ENCODE measurements at regions not wholly inside any gene's neighbourhood (a gene's known extent, or its start where the extent isn't known, plus 50 kb on each side); places are given as distances from the start of the nearest gene placed in this dataset.
A peak's percentile ranks its signal among the peaks of the same experiment; 100 is the strongest.
"Not testable (repeated sequence)": the region's sequence is repeated elsewhere in the genome, so short reads cannot be mapped to it uniquely, and the experiment has no call there.

- DNase-seq, result peak; percentile 56
- H3K27me3 ChIP-seq (replicated peaks in 1 of 4; ENCODE audit: control extremely low read depth in 1 of 4, control insufficient read depth in 3 of 4, insufficient read depth in 4 of 4, low read length in 3 of 4); H3K36me3 ChIP-seq (replicated peaks in 1 of 2; ENCODE audit: control extremely low read depth in 1 of 2, control insufficient read depth in 1 of 2, extremely low read depth in 1 of 2, insufficient read depth in 2 of 2, low read length in 1 of 2); H3K9me3 Mint-ChIP-seq (ENCODE audit: insufficient read depth); H3K27me3 Mint-ChIP-seq; H3K4me3 ChIP-seq (ENCODE audit: control extremely low read depth in 1 of 5, extremely low read depth in 1 of 5, insufficient read depth in 1 of 5, low read depth in 2 of 5, low read length in 4 of 5); H3K79me2 ChIP-seq (ENCODE audit: control insufficient read depth, insufficient read depth, low read length); H4K20me1 ChIP-seq (ENCODE audit: control insufficient read depth, insufficient read depth, low read length, poor library complexity, severe bottlenecking); POLR2A ChIA-PET; H3K9me3 ChIP-seq (ENCODE audit: control extremely low read depth in 1 of 3, control insufficient read depth in 2 of 3, insufficient read depth in 1 of 3, low read length in 2 of 3); H3K4me1 ChIP-seq (ENCODE audit: control insufficient read depth in 2 of 2, insufficient read depth in 2 of 2, low read length in 2 of 2); H3K4me2 ChIP-seq (replicated peaks; ENCODE audit: low read depth, low read length, poor library complexity, severe bottlenecking); H3K27ac ChIP-seq (ENCODE audit: low read length in 2 of 2); H2AFZ ChIP-seq (ENCODE audit: insufficient read depth, low read depth, low read length, poor library complexity, severe bottlenecking); H3K9ac ChIP-seq (ENCODE audit: low read length): not testable (repeated sequence)
- CTCF ChIA-PET, result interaction anchor here (1.4 kb wide), 1 partner anchor 119 kb away, joined by 4 read pairs; no protein-coding TSS in a partner anchor
- ATAC-seq (ENCODE audit: low read depth), result peak; percentile 16
- TF ChIP-seq CTCF (IDR thresholded peaks at IDR 0.05), result peak; percentile 31
- Mint-ChIP-seq H3K4me3 (peak overlapping the region; percentile 37), H3K4me1 (peaks cover 17% of the 10 kb centered on the region), H3K27ac (peak overlapping the region; percentile 82)
- intact Hi-C loops (cut with micrococcal nuclease), result loop anchor here (10.0 kb wide), 2 partner anchors 64 to 214 kb away; no protein-coding TSS in a partner anchor
- WGBS (ENCODE audit: insufficient coverage), result 40% methylated on average over 1 of the region's 5 CpGs
Measured at GRCh38 chr5:1598950-1599737, 75.4 kb upstream of the LPCAT1 start.

- Mint-ChIP-seq H3K4me3 (peak overlapping the region; percentile 29), H3K4me1 (peaks cover 26% of the 10 kb centered on the region)
- DNase-seq; ATAC-seq (ENCODE audit: low read depth); H3K27ac Mint-ChIP-seq; H4K20me1 ChIP-seq (ENCODE audit: control insufficient read depth, insufficient read depth, low read length, poor library complexity, severe bottlenecking); H3K27me3 ChIP-seq (replicated peaks in 1 of 4; ENCODE audit: control extremely low read depth in 1 of 4, control insufficient read depth in 3 of 4, insufficient read depth in 4 of 4, low read length in 3 of 4); H3K79me2 ChIP-seq (ENCODE audit: control insufficient read depth, insufficient read depth, low read length); H3K9me3 Mint-ChIP-seq (ENCODE audit: insufficient read depth); H3K4me2 ChIP-seq (replicated peaks; ENCODE audit: low read depth, low read length, poor library complexity, severe bottlenecking); H3K27me3 Mint-ChIP-seq; H3K9me3 ChIP-seq (ENCODE audit: control extremely low read depth in 1 of 3, control insufficient read depth in 2 of 3, insufficient read depth in 1 of 3, low read length in 2 of 3); H3K36me3 ChIP-seq (replicated peaks in 1 of 2; ENCODE audit: control extremely low read depth in 1 of 2, control insufficient read depth in 1 of 2, extremely low read depth in 1 of 2, insufficient read depth in 2 of 2, low read length in 1 of 2); POLR2A ChIA-PET; H3K27ac ChIP-seq (ENCODE audit: low read length in 2 of 2); H2AFZ ChIP-seq (ENCODE audit: insufficient read depth, low read depth, low read length, poor library complexity, severe bottlenecking): not testable (repeated sequence)
- Histone ChIP-seq H3K4me1 (ENCODE audit: control insufficient read depth in 2 of 2, insufficient read depth in 2 of 2, low read length in 2 of 2) (peaks cover 0 to 12% of the 10 kb centered on the region in 2 donors), H3K9ac (ENCODE audit: low read length) (peak overlapping the region; percentile 43), H3K4me3 (ENCODE audit: control extremely low read depth in 1 of 5, extremely low read depth in 1 of 5, insufficient read depth in 1 of 5, low read depth in 2 of 5, low read length in 4 of 5) (peak overlapping the region in 1 of 5 experiments; percentile 35)
- CTCF ChIA-PET, result interaction anchor here (0.7 to 1.0 kb wide), 2 partner anchors 117 to 217 kb away, joined by 3 to 5 read pairs; no protein-coding TSS in a partner anchor
- intact Hi-C loops (cut with micrococcal nuclease), result loop anchor here (10.0 kb wide), 2 partner anchors 62 to 212 kb away; no protein-coding TSS in a partner anchor
- WGBS (ENCODE audit: insufficient coverage), result no CpG with 5 or more reads among the region's 3 CpGs
Measured at GRCh38 chr5:1597093-1597473, 73.3 kb upstream of the LPCAT1 start.

- ATAC-seq (ENCODE audit: low read depth); H3K4me3 Mint-ChIP-seq: not testable (repeated sequence)
- CTCF ChIA-PET, result interaction anchor here (0.7 to 1.0 kb wide), 2 partner anchors 116 to 216 kb away, joined by 3 to 5 read pairs; no protein-coding TSS in a partner anchor
Measured at GRCh38 chr5:1596462-1597092, 72.8 kb upstream of the LPCAT1 start.

More at GRCh38 chr5:1596462-1597092, 72.8 kb upstream of the LPCAT1 start:
- H2AFZ ChIP-seq (ENCODE audit: insufficient read depth, low read depth, low read length, poor library complexity, severe bottlenecking); H3K36me3 ChIP-seq (replicated peaks in 1 of 2; ENCODE audit: control extremely low read depth in 1 of 2, control insufficient read depth in 1 of 2, extremely low read depth in 1 of 2, insufficient read depth in 2 of 2, low read length in 1 of 2); H3K4me2 ChIP-seq (replicated peaks; ENCODE audit: low read depth, low read length, poor library complexity, severe bottlenecking); H3K9me3 Mint-ChIP-seq (ENCODE audit: insufficient read depth); H3K27me3 Mint-ChIP-seq; H3K27me3 ChIP-seq (replicated peaks in 1 of 4; ENCODE audit: control extremely low read depth in 1 of 4, control insufficient read depth in 3 of 4, insufficient read depth in 4 of 4, low read length in 3 of 4); H3K27ac ChIP-seq (ENCODE audit: low read length in 2 of 2); H3K4me3 ChIP-seq (ENCODE audit: control extremely low read depth in 1 of 5, extremely low read depth in 1 of 5, insufficient read depth in 1 of 5, low read depth in 2 of 5, low read length in 4 of 5); H3K9me3 ChIP-seq (ENCODE audit: control extremely low read depth in 1 of 3, control insufficient read depth in 2 of 3, insufficient read depth in 1 of 3, low read length in 2 of 3); POLR2A ChIA-PET; H4K20me1 ChIP-seq (ENCODE audit: control insufficient read depth, insufficient read depth, low read length, poor library complexity, severe bottlenecking); DNase-seq; H3K79me2 ChIP-seq (ENCODE audit: control insufficient read depth, insufficient read depth, low read length); H3K27ac Mint-ChIP-seq: not testable (repeated sequence)
- peaks cover 0 to 12% of the 10 kb centered on the region in 2 donors for H3K4me1 ChIP-seq (ENCODE audit: control insufficient read depth in 2 of 2, insufficient read depth in 2 of 2, low read length in 2 of 2)
- WGBS (ENCODE audit: insufficient coverage), result no CpG with 5 or more reads among the region's 8 CpGs
- peaks cover 26% of the 10 kb centered on the region for H3K4me1 Mint-ChIP-seq
- intact Hi-C loops (cut with micrococcal nuclease), result loop anchor here (10.0 kb wide), 2 partner anchors 62 to 212 kb away; no protein-coding TSS in a partner anchor
- peak overlapping the region; percentile 43 for H3K9ac ChIP-seq (ENCODE audit: low read length)
